Epidermal melanocyte (primary cell): ENCODE measurements at regions not wholly inside any gene's neighbourhood (a gene's known extent, or its start where the extent isn't known, plus 50 kb on each side); places are given as distances from the start of the nearest gene placed in this dataset.

Source experiments
- DNase-seq: peaks from one replicate; pipeline ENCODE4 v3.0.0; 2011; ENCODE audit warnings: low spot score; ENCODE audit not compliant: insufficient read length

DNA sequence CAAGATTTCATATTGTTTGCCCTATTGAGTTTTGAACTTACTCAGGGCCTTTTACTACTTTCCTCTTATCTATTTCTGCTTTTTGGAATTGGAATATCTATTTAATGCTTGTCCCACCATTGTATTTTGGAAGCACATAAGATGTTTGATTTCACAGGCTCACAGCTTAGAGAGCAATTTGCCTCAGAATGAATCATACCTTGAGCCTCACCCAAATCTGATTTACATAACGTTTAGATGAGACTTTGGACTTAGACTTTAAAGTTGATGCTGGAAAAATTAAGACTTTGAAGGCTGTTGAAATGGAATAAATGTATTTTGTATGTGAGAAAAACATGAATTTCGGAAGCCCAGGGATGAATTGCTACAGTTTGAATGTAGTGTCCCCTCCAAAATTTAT is 458.9 kb downstream of the CNTN6 start:
- no peak for DNase-seq

DNA sequence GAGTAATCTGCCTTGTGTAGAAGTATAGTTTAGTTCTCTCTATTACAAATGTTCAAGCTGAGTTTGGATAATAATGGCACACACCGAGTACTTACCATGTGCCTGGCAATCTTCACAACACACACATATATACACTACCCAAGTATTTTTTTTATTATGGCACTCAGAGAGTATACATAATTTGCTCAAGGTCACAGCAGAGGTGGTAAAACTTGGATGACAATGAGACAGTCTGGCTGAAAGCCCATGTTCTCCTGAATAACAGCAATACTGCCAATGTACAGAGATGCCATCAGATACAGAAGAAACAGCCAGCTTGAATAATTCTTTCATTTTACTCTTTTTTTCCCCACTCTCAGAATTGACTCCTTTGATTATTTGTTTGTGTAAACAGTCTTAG is 460.0 kb downstream of the CNTN6 start:
- DNase-seq, result no peak

DNA sequence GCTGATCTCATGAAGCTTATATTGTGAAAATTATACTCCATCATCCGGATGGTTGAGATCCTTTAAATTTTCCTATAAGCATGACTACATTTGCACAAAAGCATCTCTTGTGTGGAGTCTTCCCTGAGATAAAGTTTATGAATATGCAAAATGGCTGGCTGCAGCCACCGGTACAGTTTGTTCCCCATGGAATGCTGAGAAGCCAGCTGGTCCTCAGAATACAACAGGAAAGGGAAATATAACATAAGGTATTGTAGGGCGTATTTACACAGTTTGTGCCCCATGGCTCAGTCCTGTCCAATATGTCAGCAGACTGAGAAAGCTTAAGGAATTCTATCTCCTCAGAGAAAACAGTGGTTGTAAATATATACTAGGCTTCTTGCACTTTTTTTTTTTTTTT is 468.6 kb downstream of the CNTN6 start:
- no peak for DNase-seq

DNA sequence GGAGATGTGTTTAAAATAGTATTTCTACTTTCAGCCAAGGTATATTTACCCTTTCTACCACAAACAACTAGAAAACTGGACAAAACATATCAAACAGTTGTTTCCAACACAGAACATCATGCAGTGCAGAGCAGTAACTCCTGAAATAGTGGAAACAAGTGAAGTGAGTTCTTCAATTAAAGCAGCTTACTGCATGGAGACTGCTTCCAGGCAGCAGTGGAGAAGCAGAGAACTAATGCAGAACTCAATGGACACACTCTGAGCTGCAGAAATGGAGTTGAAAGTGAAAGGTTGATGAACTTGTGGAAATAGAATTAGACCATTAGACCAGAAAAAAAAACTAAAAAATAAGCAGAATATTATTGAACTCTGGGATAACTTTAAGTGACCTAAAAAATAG is 478.9 kb downstream of the CNTN6 start:
- DNase-seq, result no peak

DNA sequence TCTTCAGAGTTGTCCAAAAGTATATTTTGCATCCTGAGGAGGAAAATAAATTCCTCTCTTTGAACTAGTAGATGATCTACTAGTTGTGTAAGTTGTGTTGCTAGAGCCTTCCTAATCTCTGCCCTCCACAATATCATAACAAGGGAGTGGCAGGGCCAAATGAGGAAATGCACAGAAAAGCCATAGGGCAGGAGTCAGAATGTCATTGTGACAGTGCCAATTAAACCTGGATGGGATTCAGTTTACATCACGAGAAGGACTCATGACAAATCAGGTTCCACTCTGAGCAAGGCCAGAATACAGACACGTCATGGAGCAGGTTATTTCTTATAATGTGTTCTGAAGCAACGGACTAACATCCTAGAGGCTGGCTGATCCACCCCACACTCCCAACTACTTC is 483.2 kb downstream of the CNTN6 start:
- no peak for DNase-seq

GRCh38 chr3:1578124-1578806 is 485.4 kb downstream of the CNTN6 start:
- no peak for DNase-seq

GRCh38 chr3:1583044-1583443 is 490.2 kb downstream of the CNTN6 start:
- no peak for DNase-seq

DNA sequence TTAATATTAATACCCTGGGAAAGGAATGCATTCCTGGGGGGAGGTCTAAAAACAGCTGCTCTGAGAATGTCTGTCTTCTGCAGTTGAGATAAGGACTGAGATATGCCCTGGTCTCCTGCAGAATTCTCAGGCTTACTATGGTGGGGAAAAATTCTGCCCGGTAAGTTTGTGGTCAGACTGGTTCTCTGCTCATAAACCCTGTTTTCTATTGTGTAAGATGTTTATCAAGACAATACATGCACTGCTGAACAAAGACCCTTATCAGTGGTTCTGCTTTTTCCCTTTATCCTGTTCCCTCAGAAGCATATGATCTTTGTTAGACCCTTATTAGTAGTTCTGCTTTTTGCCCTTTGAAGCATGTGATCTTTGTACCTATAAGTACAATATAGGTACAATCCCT is 494.6 kb downstream of the CNTN6 start:
- no peak for DNase-seq

GRCh38 chr3:1591327-1592028 is 498.7 kb downstream of the CNTN6 start:
- no peak for DNase-seq

GRCh38 chr3:1594940-1595339 is 502.1 kb downstream of the CNTN6 start:
- DNase-seq, result no peak

DNA sequence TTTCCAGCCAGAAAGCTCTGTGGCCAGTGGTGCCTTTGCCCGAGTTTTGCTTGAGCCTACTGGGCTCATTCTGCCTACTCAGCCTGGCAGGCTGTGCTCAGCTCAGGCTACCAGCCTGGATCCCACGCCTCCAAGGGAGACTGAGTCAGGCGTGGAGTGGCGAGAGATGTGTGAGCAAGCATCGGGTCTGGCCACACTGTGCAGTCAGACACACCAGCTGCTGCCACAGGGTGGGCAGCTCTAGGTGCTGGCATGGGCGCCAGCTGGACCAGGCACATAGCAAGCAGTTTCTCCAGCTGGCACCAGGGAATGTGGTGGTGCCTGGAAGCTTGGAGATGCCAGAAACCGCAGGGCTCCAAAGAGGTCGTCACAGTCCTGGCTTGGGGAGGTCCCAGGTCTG is 498.5 kb upstream of the CNTN4 start:
- DNase-seq, result no peak

DNA sequence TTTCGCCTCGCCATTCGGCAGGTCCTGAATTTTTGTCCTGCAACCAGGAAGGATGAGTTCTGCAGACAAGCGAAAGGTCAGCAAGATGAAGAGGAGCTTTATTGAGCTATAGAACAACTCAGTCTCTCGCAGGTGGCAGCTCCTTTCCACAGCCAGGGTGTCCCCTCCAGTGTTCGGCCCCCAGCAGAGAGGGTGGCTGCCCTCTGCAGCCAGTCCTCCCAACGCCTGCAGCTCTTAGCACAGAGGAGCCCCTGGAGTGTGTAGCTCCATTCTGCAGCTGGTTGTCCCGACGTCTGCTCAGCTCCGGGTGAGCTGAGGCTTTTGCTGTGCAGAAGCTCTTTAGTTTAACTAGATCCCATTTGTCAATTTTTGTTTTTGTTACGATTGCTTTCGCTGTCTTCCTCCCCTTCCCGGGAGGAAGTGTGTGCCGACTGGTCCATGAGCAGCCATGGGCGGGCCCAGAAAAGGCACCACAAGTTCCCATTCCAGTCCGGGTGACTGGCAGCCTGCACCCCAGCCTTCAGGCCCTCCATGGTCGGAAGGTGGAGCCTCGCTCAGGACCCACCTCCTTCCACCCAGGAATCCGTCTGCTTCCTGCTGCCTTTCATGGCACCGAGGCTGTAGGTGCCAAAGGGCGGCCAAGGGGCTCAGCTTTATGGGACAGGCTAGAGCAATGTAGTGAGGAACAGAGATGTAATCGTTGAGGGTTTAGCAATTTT is 497.8 kb upstream of the CNTN4 start:
- DNase-seq, result no peak

DNA sequence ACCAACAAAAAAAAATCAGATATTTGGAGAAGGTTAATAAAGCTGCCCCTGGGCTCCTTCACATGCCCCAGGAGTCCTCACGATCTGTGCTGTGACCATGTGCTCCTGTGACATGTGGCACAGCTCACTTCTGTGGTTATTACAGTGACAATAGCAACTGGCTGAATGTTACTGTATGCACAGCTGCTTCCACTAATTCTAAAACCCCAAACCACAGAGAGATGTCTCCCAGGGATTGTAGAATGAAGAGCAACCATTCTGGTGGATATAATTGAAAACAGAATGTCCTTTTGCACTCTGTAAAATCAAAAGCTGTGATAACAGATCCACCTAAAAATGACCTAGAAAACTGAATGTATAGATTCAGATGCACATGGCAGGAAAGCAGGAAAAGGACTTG is 489.2 kb upstream of the CNTN4 start:
- DNase-seq, result no peak

DNA sequence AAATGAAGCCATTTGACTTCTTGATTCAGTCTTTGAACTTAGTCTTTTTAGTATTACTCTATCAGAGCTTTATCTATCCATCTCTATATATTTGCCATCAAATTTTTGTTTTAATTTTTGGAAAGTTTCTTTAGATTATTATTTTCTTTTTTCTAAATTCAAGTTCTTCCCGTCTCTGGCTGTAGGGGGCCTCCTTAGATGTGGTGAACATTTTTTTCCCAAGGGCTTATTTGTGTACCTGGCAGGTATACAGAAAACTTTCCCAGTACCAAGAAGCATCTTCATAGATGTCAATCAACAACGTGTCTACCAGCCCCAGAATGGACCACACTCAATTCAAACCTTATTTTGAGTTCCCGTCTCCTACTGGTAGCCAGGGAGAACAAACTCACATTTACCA is 486.8 kb upstream of the CNTN4 start:
- DNase-seq, result no peak

DNA sequence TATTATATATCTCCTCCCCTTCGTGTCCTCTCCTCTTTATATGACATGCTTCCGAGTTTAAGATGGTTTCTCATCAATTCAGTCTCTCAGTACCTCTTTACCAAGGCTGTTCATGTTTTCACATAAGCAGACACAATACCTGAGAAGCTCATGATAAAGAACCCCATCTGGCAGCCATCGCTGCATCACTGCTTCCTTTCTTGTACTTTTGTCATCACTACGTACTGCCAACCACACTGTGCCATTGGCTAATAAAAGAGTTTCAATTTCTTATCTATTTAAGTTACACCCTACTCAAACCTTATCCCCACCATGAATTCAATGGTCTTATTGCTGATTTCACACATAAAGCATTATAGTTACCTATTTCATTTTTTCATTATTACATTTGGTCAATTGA is 484.7 kb upstream of the CNTN4 start:
- no peak for DNase-seq

DNA sequence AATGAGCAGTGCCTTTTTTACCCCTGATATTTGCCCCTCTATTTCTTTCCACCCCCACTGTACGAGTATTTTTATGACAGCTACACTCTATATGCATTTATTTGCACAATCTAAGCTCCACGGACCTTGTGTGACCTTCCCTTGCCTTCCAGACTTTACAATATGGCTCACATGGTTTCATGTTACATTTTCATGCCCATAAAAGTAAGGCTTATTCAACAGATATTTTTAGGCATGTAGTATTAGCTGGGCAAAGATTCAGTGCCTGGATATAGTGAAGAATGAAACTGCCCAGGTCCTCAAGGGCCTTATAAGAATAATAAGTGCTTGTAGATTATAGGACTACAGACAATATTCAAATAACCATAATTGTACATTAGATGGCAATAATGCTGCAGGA is 481.9 kb upstream of the CNTN4 start:
- DNase-seq, result no peak

DNA sequence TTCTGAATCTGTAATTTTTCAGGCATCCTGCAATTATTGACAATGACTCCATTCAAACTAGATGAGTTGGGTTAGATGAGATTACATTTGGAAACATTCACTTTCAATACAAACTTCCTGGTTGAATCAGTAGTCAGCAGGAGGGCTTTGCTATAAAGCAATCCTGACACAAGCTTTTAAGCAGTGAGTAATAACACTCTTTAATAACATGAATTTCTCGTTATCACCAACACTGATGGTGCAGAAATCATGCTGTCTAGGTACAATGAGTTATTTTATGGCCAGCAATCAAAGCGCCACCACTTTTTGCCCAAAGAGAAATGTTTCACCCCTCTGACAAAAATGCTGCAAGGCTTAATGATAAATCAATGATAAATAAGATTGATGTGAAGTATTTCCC is 474.8 kb upstream of the CNTN4 start:
- no peak for DNase-seq

GRCh38 chr3:1632128-1632527 is 466.5 kb upstream of the CNTN4 start:
- DNase-seq, result no peak

DNA sequence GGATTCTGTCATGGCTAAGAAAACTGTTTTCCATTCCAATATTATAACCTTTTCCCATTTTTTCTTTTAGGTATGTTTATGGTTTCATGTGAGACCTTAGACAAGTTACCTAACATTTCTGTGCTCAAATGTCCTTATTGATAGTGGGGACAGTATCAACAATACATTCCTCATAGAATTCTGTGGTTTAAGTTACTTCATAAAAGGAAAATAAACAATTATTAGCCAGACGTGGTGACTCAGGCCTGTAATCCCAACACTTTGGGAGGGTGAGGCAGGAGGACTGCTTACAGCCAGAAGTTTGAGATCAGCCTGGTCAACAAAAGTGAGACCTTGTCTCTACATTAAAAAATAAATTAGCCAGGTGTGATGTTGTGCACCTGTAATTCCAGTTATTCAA is 436.8 kb upstream of the CNTN4 start:
- DNase-seq, result no peak

GRCh38 chr3:1664266-1664665 is 434.4 kb upstream of the CNTN4 start:
- no peak for DNase-seq

GRCh38 chr3:1666865-1667264 is 431.8 kb upstream of the CNTN4 start:
- DNase-seq, result no peak

DNA sequence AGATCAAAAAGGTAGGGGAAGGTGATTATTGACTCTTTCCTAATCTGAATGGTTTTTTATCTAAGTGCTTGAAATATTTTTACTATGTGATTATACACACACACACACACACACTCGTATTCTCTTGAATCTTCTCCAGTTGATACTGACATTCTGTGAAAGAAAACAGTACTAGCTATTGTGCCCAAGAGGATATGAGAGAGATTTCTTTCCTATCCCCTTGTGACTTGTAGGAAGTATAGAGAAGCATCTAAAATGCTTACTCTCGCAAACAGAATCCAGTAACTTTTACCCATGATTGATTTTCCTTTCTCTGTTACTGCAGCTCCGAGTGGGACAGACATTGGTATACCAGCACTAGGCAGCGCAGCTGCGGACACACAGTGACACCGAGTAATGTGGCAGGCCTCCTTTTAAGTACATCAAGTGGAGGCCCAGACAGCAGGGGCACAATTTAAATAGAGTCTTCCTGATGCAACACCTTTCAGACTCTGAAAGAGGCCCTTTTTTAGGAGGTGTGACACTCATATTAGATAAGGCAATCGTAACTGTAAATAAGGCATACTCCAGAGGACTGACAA is 421.0 kb upstream of the CNTN4 start:
- peak; percentile 20 for DNase-seq
